IMR-90 (cell line): ENCODE measurements at regions not wholly inside any gene's neighbourhood (a gene's known extent, or its start where the extent isn't known, plus 50 kb on each side); places are given as distances from the start of the nearest gene placed in this dataset.

ENCODE experiments used
- ATAC-seq: fragments of 200-7000 bp; cut with Tn5 transposase; 2 replicates; pipeline ENCODE4 v1.9.1; 2020; ENCODE audit warnings: low read depth, mild to moderate bottlenecking, moderate library complexity
- BruUV-seq: library from RNA; stranded (reverse); fragments of 400-500 nt; replicated peaks from 2 replicates; lab custom pipeline; 2021; lab: Mats Ljungman, UMichigan
- CTCF ChIA-PET: fragments of 300-600 bp; formaldehyde crosslinking; extraction: SDS; loops from one replicate; lab custom pipeline; 2021; ENCODE audit warnings: antibody characterized with exemption; lab: Yijun Ruan, JAX
- POLR2A ChIA-PET: fragments of 300-600 bp; sonication (Branson Sonifier 250); formaldehyde crosslinking; loops from one replicate; lab custom pipeline; 2022; ENCODE audit warnings: antibody characterized with exemption; ENCODE audit not compliant: unreplicated experiment; lab: Charles Lee
- DNase-seq: peaks from one replicate; pipeline ENCODE4 v3.0.0; 2013
- H2AFZ ChIP-seq: replicated peaks from 2 replicates; pipeline ENCODE3; 2013; ENCODE audit warnings: low read length, mild to moderate bottlenecking; ENCODE audit not compliant: poor library complexity
- H2AK5ac ChIP-seq: 2 replicates; pipeline ENCODE4 v1.6.1; 2013; ENCODE audit warnings: low read depth, low read length, inconsistent platforms
- H2AK9ac ChIP-seq: replicated peaks from 2 replicates; pipeline ENCODE3; 2013; ENCODE audit warnings: mild to moderate bottlenecking, low read depth, low read length, moderate library complexity; ENCODE audit not compliant: poor library complexity
- H2BK120ac ChIP-seq: 2 replicates; pipeline ENCODE4 v1.6.1; 2013; ENCODE audit warnings: low read depth, low read length, inconsistent platforms
- H2BK15ac ChIP-seq: 3 replicates; pipeline ENCODE4 v1.6.1; 2013; ENCODE audit warnings: low read depth, low read length, inconsistent platforms
- H2BK20ac ChIP-seq: 2 replicates; pipeline ENCODE4 v1.6.1; 2013; ENCODE audit warnings: low read depth, mild to moderate bottlenecking, inconsistent platforms, low read length, moderate library complexity
- H2BK5ac ChIP-seq: 2 replicates; pipeline ENCODE4 v1.6.1; 2013; ENCODE audit warnings: mild to moderate bottlenecking, low read depth, low read length, inconsistent platforms; ENCODE audit not compliant: poor library complexity, severe bottlenecking
- H3K14ac ChIP-seq: replicated peaks from 2 replicates; pipeline ENCODE4 v1.6.1; 2013; ENCODE audit warnings: low read depth, low read length, inconsistent platforms
- H3K18ac ChIP-seq: 2 replicates; pipeline ENCODE4 v1.6.1; 2013; ENCODE audit warnings: low read depth, low read length, control low read depth
- H3K23ac ChIP-seq: 2 replicates; pipeline ENCODE4 v1.6.1; 2013; ENCODE audit warnings: low read depth, low read length, inconsistent platforms
- H3K27ac ChIP-seq: 2 replicates; pipeline ENCODE4 v1.5.1; 2013; ENCODE audit warnings: mild to moderate bottlenecking, control low read depth, low read length; ENCODE audit not compliant: insufficient read depth
- H3K27me3 ChIP-seq: 2 replicates; pipeline ENCODE4 v1.6.1; 2013; ENCODE audit warnings: low read length; ENCODE audit not compliant: control insufficient read depth, insufficient read depth
- H3K36me3 ChIP-seq: 2 replicates; pipeline ENCODE4 v1.6.1; 2013; ENCODE audit warnings: low read length, mixed read lengths; ENCODE audit not compliant: control insufficient read depth, insufficient read depth
- H3K4ac ChIP-seq: 2 replicates; pipeline ENCODE4 v1.6.1; 2013; ENCODE audit warnings: low read depth, low read length, inconsistent platforms
- H3K4me1 ChIP-seq: 2 replicates; pipeline ENCODE4 v1.6.1; 2013; ENCODE audit warnings: low read length, mixed read lengths; ENCODE audit not compliant: control insufficient read depth, insufficient read depth
- H3K4me2 ChIP-seq: 2 replicates; pipeline ENCODE4 v1.6.1; 2013; ENCODE audit warnings: low read depth, mild to moderate bottlenecking, control low read depth, low read length, moderate library complexity
- H3K4me3 ChIP-seq: 2 replicates; pipeline ENCODE4 v1.5.1; 2013; ENCODE audit warnings: low read depth, mild to moderate bottlenecking, control low read depth, low read length, moderate library complexity; ENCODE audit not compliant: insufficient read depth
- H3K56ac ChIP-seq: 2 replicates; pipeline ENCODE4 v1.6.1; 2013; ENCODE audit warnings: low read length, inconsistent platforms; ENCODE audit not compliant: insufficient read depth; ENCODE audit errors: extremely low read depth
- H3K79me1 ChIP-seq, 2 experiments: 2 replicates each; pipeline ENCODE4 v1.6.1; 2013; ENCODE audit warnings: low read length in 2 of 2, inconsistent platforms in 1 of 2, low read depth in 1 of 2
- H3K9ac ChIP-seq: 2 replicates; pipeline ENCODE4 v1.6.1; 2013; ENCODE audit warnings: low read depth, low read length, control low read depth
- H3K9me1 ChIP-seq: 2 replicates; pipeline ENCODE4 v1.6.1; 2013; ENCODE audit warnings: low read length, inconsistent platforms; ENCODE audit not compliant: insufficient read depth
- H3K9me3 ChIP-seq: 2 replicates; pipeline ENCODE4 v1.6.1; 2013; ENCODE audit warnings: low read length; ENCODE audit not compliant: control insufficient read depth, insufficient read depth
- H4K20me1 ChIP-seq: 2 replicates; pipeline ENCODE4 v1.6.1; 2013; ENCODE audit warnings: low read length, inconsistent platforms; ENCODE audit not compliant: insufficient read depth
- H4K5ac ChIP-seq: 2 replicates; pipeline ENCODE4 v1.6.1; 2013; ENCODE audit warnings: mild to moderate bottlenecking, low read depth, low read length, control low read depth
- H4K8ac ChIP-seq, 2 experiments: 2 replicates each; pipeline ENCODE4 v1.6.1; 2013; ENCODE audit warnings: low read depth in 2 of 2, low read length in 2 of 2, control low read depth in 1 of 2, inconsistent platforms in 1 of 2
- H4K91ac ChIP-seq: 2 replicates; pipeline ENCODE4 v1.6.1; 2013; ENCODE audit warnings: low read depth, low read length, inconsistent platforms; ENCODE audit not compliant: insufficient read depth
- BHLHE40 ChIP-seq: fragments of 150-350 bp; IDR thresholded peaks from 2 replicates; pipeline ENCODE4 v1.6.1; 2016; ENCODE audit warnings: mild to moderate bottlenecking, low read depth, low read length
- CEBPB ChIP-seq: IDR thresholded peaks from 2 replicates; pipeline ENCODE4 v1.6.1; 2012; ENCODE audit warnings: low read depth, low read length, improper control_type of control experiment
- CHD1 ChIP-seq: IDR thresholded peaks from 2 replicates; pipeline ENCODE4 v1.6.1; 2012; ENCODE audit warnings: low read depth, low read length, improper control_type of control experiment
- CTCF ChIP-seq: conservative IDR thresholded peaks from 2 replicates; pipeline ENCODE4 v1.5.1; 2012; ENCODE audit warnings: mild to moderate bottlenecking, low read depth, low read length, improper control_type of control experiment
- ELK1 ChIP-seq: fragments of 150-350 bp; IDR thresholded peaks from 2 replicates; pipeline ENCODE4 v1.6.1; 2016; ENCODE audit warnings: low read depth, mild to moderate bottlenecking, low read length, moderate library complexity, borderline replicate concordance
- MAFK ChIP-seq: IDR thresholded peaks from 2 replicates; pipeline ENCODE4 v1.6.1; 2012; ENCODE audit warnings: low read depth, low read length, improper control_type of control experiment
- MAZ ChIP-seq: IDR thresholded peaks from 2 replicates; pipeline ENCODE4 v1.6.1; 2012; ENCODE audit warnings: low read depth, mild to moderate bottlenecking, low read length, improper control_type of control experiment, moderate library complexity, borderline replicate concordance
- MXI1 ChIP-seq: IDR thresholded peaks from 2 replicates; pipeline ENCODE4 v1.6.1; 2012; ENCODE audit warnings: low read depth, mild to moderate bottlenecking, low read length, moderate library complexity, borderline replicate concordance
- NFE2L2 ChIP-seq: fragments of 150-350 bp; IDR thresholded peaks from 2 replicates; pipeline ENCODE4 v1.6.1; 2016; ENCODE audit warnings: low read depth, mild to moderate bottlenecking, low read length
- POLR2A ChIP-seq: IDR thresholded peaks from 2 replicates; pipeline ENCODE4 v1.6.1; 2012; ENCODE audit warnings: mild to moderate bottlenecking, low read depth, low read length
- RAD21 ChIP-seq: IDR thresholded peaks from 2 replicates; pipeline ENCODE4 v1.6.1; 2012; ENCODE audit warnings: low read length, improper control_type of control experiment
- WGBS, 2 experiments: methylation state at CpG; one replicate each; pipeline versions ENCODE4 v1.1.5 to v1.1.7; 2013; ENCODE audit warnings: missing lambda C conversion rate in 2 of 2; ENCODE audit not compliant: insufficient read length in 1 of 2; ENCODE audit errors: extremely low coverage in 2 of 2; 5-methylcytosine and 5-hydroxymethylcytosine counted together
- dilution Hi-C: fragments of 300-500 bp; cut with HindIII; formaldehyde crosslinking; loops from one replicate; pipeline ENCODE4 v1.14.3; 2018; ENCODE audit warnings: low sequenced_read_pairs; ENCODE audit not compliant: unreplicated experiment
- in situ Hi-C: fragments of 300-500 bp; cut with MboI; formaldehyde crosslinking; loops from 3 replicates; pipeline ENCODE4 v1.14.3; 2019; ENCODE audit warnings: low sequenced_read_pairs, inconsistent platforms, mixed read lengths
- intact Hi-C: fragments of 100-400 bp; cut with micrococcal nuclease; formaldehyde crosslinking; loops from 2 replicates; pipeline ENCODE4 v1.10.0; 2022

GRCh38 chr4:100054071-100054470 lies 104.0 kb upstream of the H2AZ1 start:
- no TSS peak for BruUV-seq
- H2BK20ac ChIP-seq, result no peak overlapping the region
- H4K8ac ChIP-seq, result no peak overlapping the region
- H2AK5ac ChIP-seq, result no peak overlapping the region
- H3K27me3 ChIP-seq, result peaks cover 5% of the 10 kb centered on the region; the same call in 1 of the 2 replicates
- H3K27ac ChIP-seq, result no peak overlapping the region
- WGBS, 2 experiments, result no CpG with 5 or more reads among the region's 3 CpGs
- H3K79me1 ChIP-seq, result no peaks in the 10 kb centered on the region
- H3K56ac ChIP-seq, result no peak overlapping the region
- no peak overlapping the region for H4K5ac ChIP-seq
- no peak overlapping the region for H3K4me3 ChIP-seq
- H3K9ac ChIP-seq, result no peak overlapping the region
- no peaks in the 10 kb centered on the region for H3K9me3 ChIP-seq
- H2AFZ ChIP-seq, result no peak overlapping the region
- H3K18ac ChIP-seq, result no peak overlapping the region
- H2BK5ac ChIP-seq, result no peak overlapping the region
- no peak overlapping the region for H3K4ac ChIP-seq
- in situ Hi-C loops (loop anchor here (25.0 kb wide), 1 partner anchor 492 kb away; the partner anchor contains the start of genes MTTP and TRMT10A), dilution Hi-C loops (no loop called here), intact Hi-C loops (no loop called here)
- no peaks in the 10 kb centered on the region for H3K9me1 ChIP-seq
- H3K23ac ChIP-seq, result no peak overlapping the region
- no peak overlapping the region for H2AK9ac ChIP-seq
- H3K4me2 ChIP-seq, result no peak overlapping the region
- POLR2A ChIA-PET, result no interaction called here
- no peaks in the 10 kb centered on the region for H3K36me3 ChIP-seq
- DNase-seq (no peak), ATAC-seq (no peak)
- no peaks in the 10 kb centered on the region for H4K20me1 ChIP-seq
- CTCF ChIA-PET, result no interaction called here
- no peak overlapping the region for H3K14ac ChIP-seq
- no peaks in the 10 kb centered on the region for H3K4me1 ChIP-seq
- no peak overlapping the region for H2BK15ac ChIP-seq
- H4K91ac ChIP-seq, result no peak overlapping the region
- H2BK120ac ChIP-seq, result no peak overlapping the region
- TF ChIP-seq CHD1 (no peak), MAZ (no peak), RAD21 (no peak), CTCF (no peak), POLR2A (no peak), NFE2L2 (no peak), ELK1 (no peak), BHLHE40 (no peak), MXI1 (no peak), MAFK (no peak), CEBPB (no peak)
